ENCODE measurements at regions not wholly inside any gene's neighbourhood (a gene's known extent, or its start where the extent isn't known, plus 50 kb on each side); places are given as distances from the start of the nearest gene placed in this dataset.

GRCh38 chr5:109529987-109530386, 120.2 kb upstream of the PJA2 start:
- H3K27me3 ChIP-seq (ENCODE audit: control insufficient read depth, insufficient read depth, low read length), result no peaks in the 10 kb centered on the region
- no peak overlapping the region for H3K4me3 ChIP-seq (ENCODE audit: low read depth, low read length)
- DNase-seq (ENCODE audit: low read depth), result no peak
- TF ChIP-seq CTCF (IDR thresholded peaks at IDR 0.05; ENCODE audit: insufficient read depth, low read length, poor library complexity, severe bottlenecking), result no peak
- H3K36me3 ChIP-seq (ENCODE audit: control insufficient read depth, insufficient read depth, low read length), result no peaks in the 10 kb centered on the region

DNA sequence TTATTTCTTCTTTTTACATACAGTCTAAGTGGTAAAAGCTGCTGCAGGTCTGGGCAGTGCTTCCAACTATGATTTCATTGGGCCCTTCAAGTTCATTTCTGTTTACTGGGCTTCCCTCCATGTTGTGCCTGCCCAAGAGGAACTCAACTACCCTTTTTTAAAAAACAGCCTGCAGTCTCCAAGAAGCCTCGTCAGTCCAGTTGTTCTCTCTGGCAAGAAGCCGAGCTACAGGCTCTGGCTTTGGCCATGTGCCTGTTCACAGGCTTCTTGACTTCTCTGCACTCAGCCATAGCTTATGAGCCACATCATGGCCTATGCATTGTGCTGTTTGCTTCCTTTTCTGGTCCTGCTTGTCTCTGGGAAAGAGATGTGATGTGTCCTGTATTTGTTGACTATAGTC, 119.7 kb upstream of the PJA2 start:
- DNase-seq (ENCODE audit: low read depth), result no peak
- Histone ChIP-seq H3K4me3 (ENCODE audit: low read depth, low read length) (no peak overlapping the region), H3K27me3 (ENCODE audit: control insufficient read depth, insufficient read depth, low read length) (no peaks in the 10 kb centered on the region), H3K36me3 (ENCODE audit: control insufficient read depth, insufficient read depth, low read length) (no peaks in the 10 kb centered on the region)
- no peak for TF ChIP-seq CTCF (IDR thresholded peaks at IDR 0.05; ENCODE audit: insufficient read depth, low read length, poor library complexity, severe bottlenecking)

- no peaks in the 10 kb centered on the region for H3K36me3 ChIP-seq (ENCODE audit: control insufficient read depth, insufficient read depth, low read length)
- DNase-seq (ENCODE audit: low read depth), result no peak
- H3K4me3 ChIP-seq (ENCODE audit: low read depth, low read length), result no peak overlapping the region
- no peak for TF ChIP-seq CTCF (IDR thresholded peaks at IDR 0.05; ENCODE audit: insufficient read depth, low read length, poor library complexity, severe bottlenecking)
- H3K27me3 ChIP-seq (ENCODE audit: control insufficient read depth, insufficient read depth, low read length), result no peaks in the 10 kb centered on the region
Observed at GRCh38 chr5:109524555-109524954, 114.8 kb upstream of the PJA2 start.

- no peak for TF ChIP-seq CTCF (IDR thresholded peaks at IDR 0.05; ENCODE audit: insufficient read depth, low read length, poor library complexity, severe bottlenecking)
- no peak for DNase-seq (ENCODE audit: low read depth)
- H3K4me3 ChIP-seq (ENCODE audit: low read depth, low read length), result no peak overlapping the region
Observed at GRCh38 chr5:109524026-109524425, 114.3 kb upstream of the PJA2 start.

DNA sequence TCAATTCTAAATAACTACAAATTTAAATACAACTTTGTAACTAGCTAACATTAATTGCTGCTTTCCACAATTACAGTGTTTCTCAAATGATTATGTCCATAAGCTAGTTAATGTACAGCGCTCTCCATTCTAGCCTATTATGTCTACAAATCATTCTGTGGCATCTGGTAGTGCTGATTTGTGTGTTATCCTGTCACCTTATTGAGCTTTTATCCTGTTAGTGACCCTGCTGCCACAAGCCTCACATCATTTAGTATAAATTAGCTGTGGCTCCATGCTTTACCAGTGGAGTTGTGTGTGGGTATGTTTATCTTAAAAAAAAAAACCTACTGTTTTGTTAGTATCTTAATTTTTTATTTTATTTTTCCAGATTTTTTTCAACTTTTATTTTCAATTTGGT, 112.6 kb upstream of the PJA2 start:
- no peak for TF ChIP-seq CTCF (IDR thresholded peaks at IDR 0.05; ENCODE audit: insufficient read depth, low read length, poor library complexity, severe bottlenecking)
- DNase-seq (ENCODE audit: low read depth), result no peak
- Histone ChIP-seq H3K27me3 (ENCODE audit: control insufficient read depth, insufficient read depth, low read length) (no peaks in the 10 kb centered on the region), H3K4me3 (ENCODE audit: low read depth, low read length) (no peak overlapping the region), H3K36me3 (ENCODE audit: control insufficient read depth, insufficient read depth, low read length) (no peaks in the 10 kb centered on the region)

More at GRCh38 chr5:109524026-109524425, 114.3 kb upstream of the PJA2 start:
- Histone ChIP-seq H3K27me3 (ENCODE audit: control insufficient read depth, insufficient read depth, low read length) (no peaks in the 10 kb centered on the region), H3K36me3 (ENCODE audit: control insufficient read depth, insufficient read depth, low read length) (no peaks in the 10 kb centered on the region)

GRCh38 chr5:109519416-109519815, 109.6 kb upstream of the PJA2 start:
- no peaks in the 10 kb centered on the region for H3K36me3 ChIP-seq (ENCODE audit: control insufficient read depth, insufficient read depth, low read length)
- no peak overlapping the region for H3K4me3 ChIP-seq (ENCODE audit: low read depth, low read length)
- no peak for DNase-seq (ENCODE audit: low read depth)
- H3K27me3 ChIP-seq (ENCODE audit: control insufficient read depth, insufficient read depth, low read length), result no peaks in the 10 kb centered on the region
- TF ChIP-seq CTCF (IDR thresholded peaks at IDR 0.05; ENCODE audit: insufficient read depth, low read length, poor library complexity, severe bottlenecking), result no peak

Measured in kidney epithelial cell (primary cell).